DMS153 treated with DMSO at 0.1 percent for 48 hours (cell line): ENCODE measurements at regions not wholly inside any gene's neighbourhood (a gene's known extent, or its start where the extent isn't known, plus 50 kb on each side); places are given as distances from the start of the nearest gene placed in this dataset.

Source experiments
- DNase-seq: peaks from one replicate; lab custom pipeline; 2025; ENCODE audit not compliant: unreplicated experiment; lab: John Stamatoyannopoulos, UW

- DNase-seq, result no peak
Measured at GRCh38 chr4:162650166-162650565, 486.4 kb upstream of the FSTL5 start.

GRCh38 chr4:162645381-162645780 lies 481.6 kb upstream of the FSTL5 start:
- DNase-seq, result no peak

- no peak for DNase-seq
Measured at GRCh38 chr4:162644346-162644745, 480.5 kb upstream of the FSTL5 start.

GRCh38 chr4:162640152-162640551 lies 476.4 kb upstream of the FSTL5 start:
- DNase-seq, result no peak

GRCh38 chr4:162634390-162634789 lies 470.6 kb upstream of the FSTL5 start:
- no peak for DNase-seq

- no peak for DNase-seq
Measured at GRCh38 chr4:162622664-162623063, 458.9 kb upstream of the FSTL5 start.

GRCh38 chr4:162610116-162610515 lies 446.3 kb upstream of the FSTL5 start:
- DNase-seq, result no peak

- DNase-seq, result no peak
Measured at GRCh38 chr4:162586266-162586665, 422.5 kb upstream of the FSTL5 start.

GRCh38 chr4:162582180-162582579 lies 418.4 kb upstream of the FSTL5 start:
- DNase-seq, result no peak

- no peak for DNase-seq
Measured at GRCh38 chr4:162565730-162566129, 401.9 kb upstream of the FSTL5 start.

- no peak for DNase-seq
Measured at GRCh38 chr4:162560073-162560472, 396.3 kb upstream of the FSTL5 start.

GRCh38 chr4:162557516-162558106 lies 393.8 kb upstream of the FSTL5 start:
- no peak for DNase-seq

- DNase-seq, result no peak
Measured at GRCh38 chr4:162535121-162535520, 371.3 kb upstream of the FSTL5 start.

GRCh38 chr4:162523171-162523570 lies 359.4 kb upstream of the FSTL5 start:
- no peak for DNase-seq

- no peak for DNase-seq
Measured at GRCh38 chr4:162522724-162523123, 358.9 kb upstream of the FSTL5 start.

- no peak for DNase-seq
Measured at GRCh38 chr4:162510937-162511336, 347.1 kb upstream of the FSTL5 start.

GRCh38 chr4:162510115-162510514 lies 346.3 kb upstream of the FSTL5 start:
- no peak for DNase-seq

GRCh38 chr4:162509333-162509732 lies 345.5 kb upstream of the FSTL5 start:
- no peak for DNase-seq

GRCh38 chr4:162506253-162506652 lies 342.5 kb upstream of the FSTL5 start:
- DNase-seq, result no peak

GRCh38 chr4:162503868-162504267 lies 340.1 kb upstream of the FSTL5 start:
- DNase-seq, result no peak

- no peak for DNase-seq
Measured at GRCh38 chr4:162502109-162502508, 338.3 kb upstream of the FSTL5 start.

GRCh38 chr4:162499478-162499877 lies 335.7 kb upstream of the FSTL5 start:
- DNase-seq, result no peak

GRCh38 chr4:162498168-162498567 lies 334.4 kb upstream of the FSTL5 start:
- no peak for DNase-seq
